HUES64 (cell line): ENCODE measurements at regions not wholly inside any gene's neighbourhood (a gene's known extent, or its start where the extent isn't known, plus 50 kb on each side); places are given as distances from the start of the nearest gene placed in this dataset.
"Not testable (repeated sequence)": the region's sequence is repeated elsewhere in the genome, so short reads cannot be mapped to it uniquely, and the experiment has no call there.

Source experiments
- H3K27ac ChIP-seq: 2 replicates; pipeline ENCODE4 v1.7.0; 2013; ENCODE audit warnings: low read depth, low read length, inconsistent platforms
- H3K27me3 ChIP-seq: 2 replicates; pipeline ENCODE4 v1.6.1; 2013; ENCODE audit warnings: mild to moderate bottlenecking, low read length; ENCODE audit not compliant: insufficient read depth
- H3K36me3 ChIP-seq: 2 replicates; pipeline ENCODE4 v1.6.1; 2013; ENCODE audit warnings: mild to moderate bottlenecking, low read length; ENCODE audit not compliant: insufficient read depth
- H3K4me1 ChIP-seq: 2 replicates; pipeline ENCODE4 v1.6.1; 2013; ENCODE audit warnings: mild to moderate bottlenecking, low read length, moderate library complexity; ENCODE audit not compliant: insufficient read depth
- H3K4me3 ChIP-seq: 2 replicates; pipeline ENCODE4 v1.5.1; 2013; ENCODE audit warnings: mild to moderate bottlenecking, low read length, moderate library complexity
- H3K9ac ChIP-seq: 2 replicates; pipeline ENCODE4 v1.6.1; 2013; ENCODE audit warnings: mild to moderate bottlenecking, low read depth, low read length
- H3K9me3 ChIP-seq: 2 replicates; pipeline ENCODE4 v1.6.1; 2013; ENCODE audit warnings: low read depth, low read length; ENCODE audit not compliant: insufficient read depth
- WGBS: fragments of 150-250, 120-280 bp; methylation state at CpG from one replicate; pipeline ENCODE4 v1.1.7; 2013; ENCODE audit warnings: missing lambda C conversion rate; 5-methylcytosine and 5-hydroxymethylcytosine counted together

DNA sequence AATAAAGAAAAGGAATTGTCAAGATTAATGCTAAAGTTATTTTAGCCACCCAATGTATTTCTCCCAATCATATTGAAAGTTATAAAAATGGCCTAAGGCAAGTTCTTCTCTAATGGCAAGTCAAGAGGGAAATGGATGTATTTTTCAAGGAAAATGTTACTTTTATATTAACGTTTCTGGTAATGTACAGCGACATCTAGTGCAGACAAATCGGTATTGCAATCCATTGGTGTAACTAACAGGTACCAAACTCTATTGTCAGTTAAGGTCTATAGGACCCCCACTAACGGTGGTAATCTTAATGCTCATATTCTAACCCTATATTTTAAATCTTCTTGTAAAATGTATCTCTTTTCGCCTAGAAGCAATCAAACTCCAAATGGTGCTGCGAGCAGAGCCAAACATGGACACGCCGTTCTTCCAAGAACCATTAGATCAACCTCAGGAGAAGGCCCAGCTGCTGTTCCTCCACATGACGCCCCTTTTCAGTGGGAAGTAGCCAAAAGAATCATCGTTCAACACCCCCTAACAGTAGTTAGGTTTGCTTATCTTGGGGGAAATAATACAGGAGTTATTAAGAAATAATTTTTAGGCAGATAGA is 98.5 kb upstream of the PABPC3 start:
- no peaks in the 10 kb centered on the region for H3K36me3 ChIP-seq
- no peak overlapping the region for H3K4me3 ChIP-seq
- no peak overlapping the region for H3K9ac ChIP-seq
- WGBS = 48% methylated on average over 9 of the region's 10 CpGs
- H3K27ac ChIP-seq = no peak overlapping the region
- 0 out of 2 replicates have a peak, but pooled peaks cover 6% of the 10 kb centered on the region for H3K4me1 ChIP-seq
- no peaks in the 10 kb centered on the region for H3K9me3 ChIP-seq
- no peaks in the 10 kb centered on the region for H3K27me3 ChIP-seq

DNA sequence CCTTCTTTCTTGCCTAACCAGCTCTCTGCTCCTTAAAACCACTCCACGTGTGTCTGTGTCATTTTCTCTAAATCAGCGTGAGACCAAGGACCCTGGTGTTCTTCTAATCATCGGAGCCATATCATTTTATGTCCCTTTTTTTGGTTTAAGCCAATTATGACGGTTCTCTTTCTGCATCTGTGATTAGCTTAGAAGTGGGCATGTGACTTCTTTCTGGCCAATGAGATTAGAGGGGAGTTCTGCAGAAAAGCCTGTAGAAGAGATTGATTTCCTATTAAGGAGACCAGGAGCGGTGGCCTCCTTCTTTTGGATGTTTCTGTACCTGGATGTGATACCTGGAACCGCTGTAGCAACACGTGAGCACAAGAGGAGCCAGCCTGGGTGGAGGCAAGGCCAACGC is 97.5 kb upstream of the PABPC3 start:
- Histone ChIP-seq H3K4me3 (no peak overlapping the region), H3K36me3 (no peaks in the 10 kb centered on the region), H3K27me3 (no peaks in the 10 kb centered on the region), H3K9ac (no peak overlapping the region), H3K27ac (no peak overlapping the region), H3K9me3 (no peaks in the 10 kb centered on the region), H3K4me1 (0 out of 2 replicates have a peak, but pooled peaks cover 7% of the 10 kb centered on the region)
- WGBS = 95% methylated on average over 8 of the region's 8 CpGs

- H3K36me3 ChIP-seq = no peaks in the 10 kb centered on the region
- no peaks in the 10 kb centered on the region for H3K9me3 ChIP-seq
- H3K4me3 ChIP-seq = no peak overlapping the region
- no peak overlapping the region for H3K9ac ChIP-seq
- 90% methylated on average over 11 of the region's 11 CpGs for WGBS
- H3K27ac ChIP-seq = no peak overlapping the region
- H3K4me1 ChIP-seq = 0 out of 2 replicates have a peak, but pooled peaks cover 7% of the 10 kb centered on the region
- no peaks in the 10 kb centered on the region for H3K27me3 ChIP-seq
These were observed 94.3 kb upstream of the PABPC3 start for GRCh38 chr13:25001476-25002206.

DNA sequence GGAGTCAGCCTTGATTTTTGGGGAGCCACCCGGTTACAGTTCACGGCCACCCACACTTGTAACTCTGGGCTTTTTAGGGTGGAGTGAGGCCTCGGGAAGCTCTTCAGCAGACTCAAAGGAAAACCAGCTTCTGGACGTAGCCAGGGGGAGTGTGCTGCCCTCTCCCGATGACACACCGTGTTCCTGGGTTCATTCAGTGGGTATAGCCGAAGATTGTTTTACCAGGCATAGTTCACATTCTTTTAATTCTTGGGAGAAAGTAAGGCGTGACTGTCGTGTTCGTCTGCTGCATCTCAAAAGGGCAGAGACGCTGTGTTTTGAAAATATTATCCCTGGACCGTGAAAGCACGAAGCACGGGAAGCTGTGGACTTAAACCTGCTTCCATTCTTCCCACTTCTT is 93.6 kb upstream of the PABPC3 start:
- not testable (repeated sequence) for H3K4me1 ChIP-seq, H3K4me3 ChIP-seq, H3K36me3 ChIP-seq, H3K9ac ChIP-seq, H3K27ac ChIP-seq, H3K27me3 ChIP-seq, H3K9me3 ChIP-seq
- WGBS = 61% methylated on average over 14 of the region's 14 CpGs

GRCh38 chr13:25004489-25004888 is 91.4 kb upstream of the PABPC3 start:
- not testable (repeated sequence) for H3K9me3 ChIP-seq, H3K27me3 ChIP-seq, H3K4me1 ChIP-seq, H3K4me3 ChIP-seq, H3K9ac ChIP-seq, H3K27ac ChIP-seq, H3K36me3 ChIP-seq
- WGBS = 96% methylated on average over 3 of the region's 10 CpGs

GRCh38 chr13:25005050-25005497 is 90.9 kb upstream of the PABPC3 start:
- not testable (repeated sequence) for H3K4me1 ChIP-seq, H3K36me3 ChIP-seq, H3K27me3 ChIP-seq, H3K27ac ChIP-seq, H3K9ac ChIP-seq, H3K9me3 ChIP-seq
- peak overlapping the region; percentile 42 for H3K4me3 ChIP-seq
- WGBS = no CpG with 5 or more reads among the region's 5 CpGs

- not testable (repeated sequence) for H3K4me3 ChIP-seq, H3K27ac ChIP-seq, H3K4me1 ChIP-seq, H3K9me3 ChIP-seq, H3K9ac ChIP-seq, H3K36me3 ChIP-seq, H3K27me3 ChIP-seq
- WGBS = 96% methylated on average over 3 of the region's 3 CpGs
These were observed 88.5 kb upstream of the PABPC3 start for GRCh38 chr13:25007389-25007788.

GRCh38 chr13:25014398-25014973 is 81.5 kb upstream of the PABPC3 start:
- H3K4me1 ChIP-seq, H3K36me3 ChIP-seq, H3K27ac ChIP-seq, H3K9me3 ChIP-seq, H3K4me3 ChIP-seq, H3K9ac ChIP-seq: not testable (repeated sequence)
- H3K27me3 ChIP-seq = peaks cover 26% of the 10 kb centered on the region
- 72% methylated on average over 6 of the region's 7 CpGs for WGBS

- not testable (repeated sequence) for H3K27ac ChIP-seq, H3K36me3 ChIP-seq, H3K9ac ChIP-seq, H3K9me3 ChIP-seq, H3K4me3 ChIP-seq, H3K4me1 ChIP-seq
- 94% methylated on average over 15 of the region's 17 CpGs for WGBS
- H3K27me3 ChIP-seq = peaks cover 45% of the 10 kb centered on the region
These were observed 78.8 kb upstream of the PABPC3 start for GRCh38 chr13:25017176-25017575.

DNA sequence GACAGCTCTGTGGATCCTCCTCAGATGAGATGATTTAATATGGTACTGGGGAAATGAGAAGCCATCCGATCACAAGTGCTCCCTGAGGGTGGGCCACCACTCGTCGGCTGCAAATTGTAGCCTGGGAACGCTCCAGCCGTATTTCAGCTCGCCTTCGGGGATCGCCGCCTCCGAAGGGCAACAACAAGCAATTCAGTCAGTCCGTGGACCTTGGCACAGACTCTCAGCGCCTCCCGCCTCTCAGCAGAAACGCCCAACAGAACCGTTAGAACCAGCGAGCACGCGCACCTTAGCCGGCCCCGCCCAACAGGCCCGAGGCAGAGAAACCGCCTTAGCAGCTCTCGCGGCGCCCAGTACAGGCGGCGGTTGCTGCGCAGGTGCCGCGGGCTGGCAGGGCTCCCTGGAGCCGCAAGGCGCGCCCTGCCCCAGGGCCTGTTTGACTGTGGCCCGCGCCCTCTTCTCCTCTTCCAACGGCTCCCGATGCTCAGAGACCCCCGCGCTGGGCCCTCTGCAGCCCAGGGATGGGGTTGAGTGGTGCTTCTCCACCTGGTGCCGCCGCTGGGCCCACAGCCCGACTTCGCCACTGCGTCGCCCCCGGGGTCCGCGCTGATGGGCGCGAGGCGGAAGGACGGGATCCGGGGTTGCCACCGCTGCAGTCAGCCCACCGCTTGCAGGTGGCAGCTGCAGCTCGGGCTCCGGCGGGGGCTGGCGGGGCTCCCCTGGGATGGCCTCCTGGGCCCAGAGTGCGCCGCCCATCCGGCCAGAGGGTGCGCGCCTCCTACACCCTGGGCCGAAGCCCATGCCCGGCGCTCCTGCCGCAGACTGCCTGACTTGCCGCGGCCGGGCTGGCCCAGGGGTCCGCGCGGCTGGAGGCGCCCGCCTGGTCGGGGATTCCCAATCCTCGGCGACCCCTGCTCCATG is 77.9 kb upstream of the PABPC3 start:
- 2% methylated on average over 79 of the region's 79 CpGs for WGBS
- peaks cover 45% of the 10 kb centered on the region for H3K27me3 ChIP-seq
- H3K27ac ChIP-seq, H3K9me3 ChIP-seq, H3K9ac ChIP-seq, H3K36me3 ChIP-seq, H3K4me1 ChIP-seq: not testable (repeated sequence)
- H3K4me3 ChIP-seq = peak overlapping the region; percentile 54

- Histone ChIP-seq H3K4me3 (peak overlapping the region; percentile 54), H3K9ac (no peak overlapping the region), H3K27me3 (peaks cover 45% of the 10 kb centered on the region), H3K9me3 (no peaks in the 10 kb centered on the region), H3K27ac (no peak overlapping the region), H3K4me1 (no peaks in the 10 kb centered on the region), H3K36me3 (no peaks in the 10 kb centered on the region)
- WGBS = 6% methylated on average over 23 of the region's 24 CpGs
These were observed 77.2 kb upstream of the PABPC3 start for GRCh38 chr13:25018729-25019115.
